ENCODE measurements at regions not wholly inside any gene's neighbourhood (a gene's known extent, or its start where the extent isn't known, plus 50 kb on each side); places are given as distances from the start of the nearest gene placed in this dataset.
"Not testable (repeated sequence)": the region's sequence is repeated elsewhere in the genome, so short reads cannot be mapped to it uniquely, and the experiment has no call there.

DNA sequence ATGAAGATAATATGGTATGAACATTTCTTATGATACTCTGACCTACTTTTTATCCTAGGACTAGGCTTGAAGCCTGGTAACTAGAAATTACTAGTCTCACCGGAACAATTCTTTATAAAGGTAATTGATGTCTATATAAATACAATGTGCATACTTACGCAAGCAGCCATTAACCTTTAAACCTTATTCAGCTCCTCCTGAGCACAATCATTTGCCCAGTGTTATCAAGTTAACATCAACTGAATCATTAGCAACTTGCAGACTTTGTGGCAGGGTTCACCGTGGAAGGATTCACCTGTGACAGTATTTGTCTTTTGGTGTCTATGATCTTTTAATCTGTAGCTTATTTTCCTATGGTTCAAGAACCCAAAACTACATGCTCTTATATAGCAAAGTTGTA is 508.6 kb upstream of the KLHL1 start:
- no peak for DNase-seq

DNA sequence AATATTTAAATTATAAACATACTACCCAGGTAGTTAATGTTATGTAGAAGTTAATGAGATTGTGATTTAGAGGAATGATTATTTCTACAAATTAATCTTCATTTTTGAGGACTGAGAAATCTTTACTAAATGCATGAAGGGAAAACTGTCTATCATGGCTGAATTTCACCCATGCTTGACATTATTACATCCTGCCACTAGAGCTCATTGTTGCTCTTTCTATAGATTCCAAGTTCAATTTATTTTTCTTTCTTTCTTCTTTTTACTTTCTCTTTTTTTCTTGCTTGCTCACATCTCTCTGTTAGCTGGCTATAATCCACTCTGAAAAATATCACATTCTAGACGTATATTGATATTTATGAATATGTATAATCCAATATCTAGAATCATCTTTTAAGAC is 505.0 kb upstream of the KLHL1 start:
- DNase-seq = no peak

DNA sequence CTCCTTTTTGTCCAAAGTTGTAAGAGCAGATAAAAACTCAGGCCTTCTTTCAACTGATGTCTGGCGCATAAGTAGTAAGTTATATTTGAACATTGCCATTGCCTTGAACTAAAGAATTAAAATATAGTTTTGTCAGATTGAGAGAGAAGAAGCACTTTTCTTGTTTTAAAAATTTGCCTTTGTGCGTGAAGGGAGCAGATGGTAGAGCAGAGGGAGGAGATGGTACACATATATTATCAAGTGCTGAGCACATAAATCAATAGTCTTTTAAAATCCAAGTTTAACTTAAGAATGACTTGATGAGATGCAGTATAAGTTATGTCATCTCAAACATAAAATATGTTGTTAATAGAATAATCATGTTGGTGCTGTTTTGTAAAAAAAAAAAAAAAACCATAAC is 504.6 kb upstream of the KLHL1 start:
- DNase-seq = no peak

DNA sequence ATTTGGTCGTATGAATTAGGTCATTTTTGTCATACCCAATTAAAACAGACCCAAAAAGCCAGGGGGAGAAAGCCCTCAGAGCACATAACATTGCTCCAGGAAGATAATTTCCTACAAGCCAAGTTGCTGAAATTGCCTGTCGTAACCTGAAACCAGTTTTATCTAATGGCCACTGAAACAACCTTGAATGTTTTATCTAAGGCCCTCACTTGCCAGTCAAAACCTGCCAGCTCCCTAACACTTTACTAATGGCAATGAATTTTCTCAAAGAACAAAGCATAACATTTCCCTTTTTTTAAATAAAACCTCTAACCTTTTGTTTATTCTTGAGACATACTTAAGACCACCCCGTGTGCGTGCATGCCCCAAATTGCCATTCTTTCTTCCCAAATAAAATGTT is 496.2 kb upstream of the KLHL1 start:
- no peak for DNase-seq

DNA sequence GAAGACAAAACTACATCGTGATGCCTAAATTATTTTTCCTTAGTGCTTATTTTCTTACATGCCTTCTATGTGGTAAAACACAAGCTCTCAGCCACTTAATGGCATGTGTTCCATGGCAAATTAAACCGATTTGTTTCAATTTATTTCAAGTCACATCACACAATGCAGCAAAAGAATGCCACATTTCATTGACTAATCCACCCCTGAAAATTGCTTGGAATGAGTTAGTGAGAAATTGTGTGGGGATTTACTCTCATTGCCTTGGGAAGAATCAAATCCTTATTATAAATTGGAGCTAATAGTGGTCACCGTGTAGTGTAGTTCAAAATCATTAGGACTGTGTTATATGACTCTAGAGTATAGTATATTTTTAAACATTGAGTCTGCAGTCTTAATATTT is 485.5 kb upstream of the KLHL1 start:
- no peak for DNase-seq

DNA sequence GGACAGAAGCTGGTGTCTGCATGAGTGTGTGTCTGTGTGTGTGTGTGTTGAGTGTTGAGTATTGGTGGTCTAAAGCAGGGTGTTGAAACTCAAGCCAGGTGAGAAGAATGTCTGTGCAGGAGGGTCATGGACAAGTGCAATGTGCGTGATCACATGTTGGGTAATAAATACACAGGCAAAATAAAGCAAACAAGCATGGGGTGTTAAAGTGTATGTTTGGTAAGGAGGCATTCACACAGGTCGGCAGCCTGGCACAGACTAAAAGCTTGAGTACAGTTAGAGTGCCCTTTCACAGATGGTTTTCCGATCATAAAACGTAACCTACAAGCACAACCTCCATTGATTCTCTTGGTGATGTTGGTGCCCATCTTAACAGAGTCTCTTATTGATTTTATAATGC is 476.9 kb upstream of the KLHL1 start:
- no peak for DNase-seq

DNA sequence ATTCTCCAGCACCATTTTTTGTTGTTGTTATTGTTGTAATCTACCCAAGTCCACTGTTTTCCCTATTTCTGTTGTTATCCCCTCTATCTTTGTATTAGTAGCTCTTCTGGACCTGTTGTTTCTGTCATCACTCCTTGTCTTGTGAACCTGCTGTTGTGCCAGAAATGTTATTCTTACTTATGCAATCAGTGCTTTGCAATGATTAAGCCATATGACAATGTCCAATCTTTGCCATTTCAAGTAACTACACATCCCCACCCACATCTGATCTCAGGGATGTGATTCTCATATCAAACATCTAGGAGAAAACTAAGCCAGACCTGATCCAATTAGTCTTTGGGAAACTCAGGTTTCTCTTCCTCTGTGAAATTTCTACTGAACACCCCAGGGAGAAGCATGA is 472.6 kb upstream of the KLHL1 start:
- no peak for DNase-seq

DNA sequence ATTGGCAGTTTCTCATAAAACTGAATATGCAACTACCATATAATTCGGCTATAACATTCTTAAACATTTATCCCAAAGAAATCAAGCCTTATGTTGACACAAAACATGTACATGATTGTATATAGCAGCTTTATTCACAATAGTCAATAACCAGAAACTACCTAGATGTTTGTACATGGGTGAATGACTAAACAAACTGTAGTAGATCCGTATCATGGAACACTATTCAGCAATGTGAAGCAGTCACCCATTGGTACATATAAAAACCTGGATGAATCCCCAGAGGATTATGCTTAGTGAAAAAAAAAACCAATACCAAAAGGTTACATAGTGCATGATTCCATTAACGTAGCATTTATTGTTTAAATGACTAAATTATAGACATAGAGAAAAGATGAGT is 471.7 kb upstream of the KLHL1 start:
- no peak for DNase-seq

DNA sequence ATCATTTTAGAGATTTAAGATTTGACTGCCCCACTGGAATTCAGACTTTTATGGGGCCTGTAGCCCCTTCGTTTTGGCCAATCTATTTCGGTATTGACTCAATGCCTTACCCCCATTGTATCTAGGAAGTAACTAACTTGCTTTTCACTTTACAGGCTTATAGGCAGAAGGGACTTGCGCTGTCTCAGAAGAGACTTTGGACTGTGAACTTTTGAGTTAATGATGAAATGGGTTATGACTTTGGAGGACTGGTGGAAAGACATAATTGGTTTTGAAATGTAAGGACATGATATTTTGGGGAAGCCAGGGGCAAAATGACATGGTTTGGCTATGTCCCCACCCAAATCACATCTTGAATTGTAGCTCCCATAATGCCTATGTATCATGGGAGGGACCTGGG is 463.0 kb upstream of the KLHL1 start:
- no peak for DNase-seq

DNA sequence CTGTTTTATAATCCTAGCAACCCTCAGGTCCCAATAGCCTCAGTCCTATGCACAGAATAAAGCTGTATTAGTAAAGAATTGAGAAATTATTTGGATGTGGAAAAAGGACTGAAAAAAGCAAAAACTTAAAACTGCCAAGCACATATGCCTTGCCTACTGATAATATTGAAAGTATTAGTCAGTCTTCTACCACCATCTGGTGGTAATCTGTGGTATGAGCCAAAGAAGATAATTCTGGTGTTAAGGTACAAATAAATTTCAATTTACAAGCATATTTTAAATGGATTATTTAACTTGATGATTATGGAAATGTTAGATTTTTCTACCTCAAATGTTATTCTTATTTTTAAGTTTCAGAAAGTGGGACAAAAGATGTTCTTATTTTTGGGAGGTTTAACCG is 460.3 kb upstream of the KLHL1 start:
- no peak for DNase-seq

DNA sequence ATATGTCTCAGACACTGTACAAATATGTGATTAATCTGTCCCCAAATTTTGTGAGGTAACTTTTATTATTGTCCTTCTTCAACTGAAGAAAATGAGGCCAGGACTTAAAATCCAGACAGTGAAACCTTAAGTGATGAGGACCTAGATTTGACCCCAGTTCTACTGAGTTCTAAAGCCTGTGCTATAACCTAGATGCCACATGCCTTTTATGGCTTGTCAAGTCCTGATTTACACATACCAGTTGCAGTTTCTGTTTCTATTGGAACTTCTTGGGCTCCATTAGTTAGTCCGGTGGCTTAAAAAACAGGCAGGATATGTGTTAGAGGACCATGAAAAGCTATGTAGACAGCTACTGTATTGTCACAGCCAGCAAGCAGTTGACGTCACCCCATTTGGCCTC is 436.5 kb upstream of the KLHL1 start:
- no peak for DNase-seq

DNA sequence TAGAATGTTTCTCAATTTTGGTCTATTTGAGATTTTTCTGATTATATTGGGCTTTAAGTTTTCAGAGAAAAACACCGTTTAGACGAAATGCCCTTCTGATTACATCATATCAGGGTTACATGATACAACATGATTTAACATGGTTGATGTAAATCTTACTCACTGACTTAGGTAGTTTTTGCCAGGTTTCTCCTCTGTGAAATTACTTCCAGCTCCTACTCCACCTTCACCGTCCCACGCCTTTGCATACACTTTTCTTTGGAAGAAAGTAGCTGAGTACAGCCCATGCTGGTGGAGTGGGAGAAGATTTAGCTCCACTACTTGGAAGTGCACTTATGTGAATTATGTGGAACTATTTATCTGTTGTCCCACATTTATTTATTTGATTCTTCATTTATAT is 433.2 kb upstream of the KLHL1 start:
- no peak for DNase-seq

DNA sequence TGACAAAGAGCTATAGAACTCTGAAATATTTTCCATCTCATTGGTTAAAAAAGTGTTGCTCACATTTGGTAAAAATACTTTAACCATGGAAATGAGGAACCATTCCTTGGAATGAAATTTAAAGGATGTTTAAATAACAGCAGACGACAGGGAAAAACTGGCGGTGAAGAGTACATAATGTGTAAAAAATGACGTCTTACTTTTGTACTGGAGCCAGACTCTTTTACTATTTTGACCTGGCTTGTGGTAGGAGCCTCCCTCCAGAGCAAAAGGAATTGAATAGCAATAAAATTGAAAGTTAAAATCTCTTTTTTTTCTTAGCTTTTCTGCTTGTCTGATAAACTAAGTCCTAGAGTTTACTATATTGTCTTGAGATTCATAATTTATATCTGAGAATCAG is 426.2 kb upstream of the KLHL1 start:
- DNase-seq = no peak

DNA sequence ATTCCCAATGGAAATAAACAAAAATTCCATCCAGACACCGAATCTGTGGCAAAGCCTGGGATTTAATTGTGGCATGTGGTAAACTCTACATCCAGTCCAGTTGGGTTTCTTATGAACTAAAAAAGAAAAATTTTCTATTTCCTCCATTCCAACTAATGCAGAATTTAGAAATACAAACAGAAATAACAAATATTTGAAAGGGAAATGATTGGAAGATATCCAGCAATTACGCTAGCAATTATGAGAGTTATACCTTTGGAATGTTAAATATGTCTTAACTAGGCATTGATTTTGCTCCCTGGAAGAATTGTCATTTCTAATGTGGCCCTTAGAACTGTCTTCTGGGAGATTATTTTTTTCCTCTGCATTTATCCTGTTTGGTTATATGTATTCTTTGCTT is 421.4 kb upstream of the KLHL1 start:
- no peak for DNase-seq

DNA sequence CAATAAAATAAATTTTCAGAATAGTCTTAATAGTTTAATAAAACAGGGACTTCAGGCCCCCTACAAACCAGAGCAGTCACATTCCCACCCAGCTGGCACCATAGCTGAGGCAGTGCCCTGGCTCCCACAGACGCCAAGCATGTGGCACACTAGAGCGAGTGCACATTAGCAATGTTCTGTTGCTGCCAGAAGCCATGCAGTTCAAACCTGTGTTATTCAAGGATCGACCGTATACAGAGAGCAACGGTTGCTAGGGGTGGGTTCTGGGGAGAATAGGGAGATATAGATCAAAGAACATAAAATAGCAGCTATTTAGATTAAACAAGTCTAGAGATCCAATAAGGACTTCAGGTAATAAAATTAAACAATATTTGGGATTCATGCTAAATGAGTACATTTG is 419.3 kb upstream of the KLHL1 start:
- no peak for DNase-seq

DNA sequence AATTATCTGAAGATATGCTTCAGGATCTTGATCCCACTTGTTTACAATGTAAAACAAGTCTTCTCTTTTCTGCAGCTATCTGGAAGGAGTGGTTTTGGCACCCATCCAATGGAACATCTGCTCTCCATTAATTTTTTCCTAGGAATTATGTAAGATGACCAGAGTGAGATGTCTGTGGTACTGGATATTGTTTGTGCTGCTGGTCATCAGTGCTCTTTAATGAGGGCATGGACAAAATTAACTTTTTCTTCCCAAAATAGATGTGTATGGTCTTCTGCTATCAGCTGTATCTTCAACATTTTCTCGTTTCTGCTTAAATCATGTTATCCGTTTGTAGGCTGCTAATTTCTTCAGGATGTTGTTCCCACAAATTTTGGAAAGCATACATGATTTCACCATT is 415.4 kb upstream of the KLHL1 start:
- no peak for DNase-seq

DNA sequence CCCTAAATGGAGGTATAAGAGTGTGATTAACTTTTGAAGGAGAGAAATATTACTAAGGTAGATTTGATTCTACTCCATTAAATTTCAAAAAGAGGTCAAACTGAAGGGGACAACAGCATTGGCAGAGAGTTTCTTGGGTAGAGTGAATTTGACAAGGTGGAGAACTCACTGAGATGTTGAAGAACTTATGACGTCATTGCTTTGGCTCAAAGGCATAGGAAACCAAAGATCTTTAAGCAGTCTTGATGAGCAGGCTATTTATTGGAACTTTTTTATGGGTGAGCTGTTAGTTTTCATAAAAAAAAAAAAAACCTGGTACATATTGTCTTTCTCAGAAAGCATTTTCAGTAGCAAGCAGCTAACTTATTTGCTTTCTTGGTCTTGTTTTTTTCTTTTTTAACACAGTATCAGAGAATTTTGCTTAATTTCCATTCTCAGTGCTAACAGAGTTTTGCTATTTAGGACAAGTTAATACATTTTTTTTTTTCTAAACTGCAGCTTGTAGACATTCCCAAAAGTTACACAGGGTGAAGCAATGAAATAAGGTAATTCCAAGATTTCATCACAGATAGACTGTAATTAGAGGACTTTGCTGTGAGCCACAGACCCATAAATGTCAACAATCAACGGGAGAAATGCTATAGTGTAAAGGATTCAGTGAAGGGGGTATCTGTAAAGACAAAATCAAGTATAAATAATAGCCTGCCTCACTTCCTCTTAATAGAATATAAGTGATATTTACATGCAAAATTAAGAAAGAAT is 412.2 kb upstream of the KLHL1 start:
- DNase-seq = no peak

DNA sequence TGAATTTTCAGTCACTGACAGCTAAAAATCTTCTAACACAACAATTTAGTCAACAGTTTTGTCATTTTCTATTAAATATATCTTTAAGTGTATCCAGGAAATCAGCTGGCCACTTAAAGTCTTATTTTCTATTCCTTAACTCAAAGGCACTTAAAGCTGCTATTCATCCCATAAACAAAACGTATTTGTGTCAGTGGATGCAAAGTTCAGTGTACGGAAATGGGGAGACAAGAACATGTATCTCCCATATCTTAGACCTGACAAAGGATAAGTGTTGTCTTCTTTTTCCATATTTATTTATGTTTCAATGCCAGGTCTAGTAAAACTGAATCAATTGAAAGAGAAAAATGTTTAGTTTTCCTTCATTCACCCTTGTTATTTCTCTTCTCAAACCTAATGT is 409.8 kb upstream of the KLHL1 start:
- no peak for DNase-seq

DNA sequence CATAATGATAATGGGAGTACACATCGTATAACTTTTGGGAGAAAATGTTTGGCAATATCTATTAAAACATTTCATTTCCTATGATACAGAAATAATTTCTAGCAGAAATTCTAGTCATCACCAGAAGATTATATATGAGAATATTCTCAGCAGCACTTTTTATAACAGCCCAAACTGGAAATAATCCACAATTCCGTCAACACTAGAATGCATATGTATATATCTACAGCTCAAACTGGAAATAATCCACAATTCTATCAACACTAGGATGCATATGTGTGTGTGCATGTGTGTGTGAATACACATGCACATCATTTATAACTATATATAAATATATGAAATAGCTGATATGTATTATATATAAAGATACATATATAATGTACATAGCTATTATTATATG is 408.0 kb upstream of the KLHL1 start:
- no peak for DNase-seq

DNA sequence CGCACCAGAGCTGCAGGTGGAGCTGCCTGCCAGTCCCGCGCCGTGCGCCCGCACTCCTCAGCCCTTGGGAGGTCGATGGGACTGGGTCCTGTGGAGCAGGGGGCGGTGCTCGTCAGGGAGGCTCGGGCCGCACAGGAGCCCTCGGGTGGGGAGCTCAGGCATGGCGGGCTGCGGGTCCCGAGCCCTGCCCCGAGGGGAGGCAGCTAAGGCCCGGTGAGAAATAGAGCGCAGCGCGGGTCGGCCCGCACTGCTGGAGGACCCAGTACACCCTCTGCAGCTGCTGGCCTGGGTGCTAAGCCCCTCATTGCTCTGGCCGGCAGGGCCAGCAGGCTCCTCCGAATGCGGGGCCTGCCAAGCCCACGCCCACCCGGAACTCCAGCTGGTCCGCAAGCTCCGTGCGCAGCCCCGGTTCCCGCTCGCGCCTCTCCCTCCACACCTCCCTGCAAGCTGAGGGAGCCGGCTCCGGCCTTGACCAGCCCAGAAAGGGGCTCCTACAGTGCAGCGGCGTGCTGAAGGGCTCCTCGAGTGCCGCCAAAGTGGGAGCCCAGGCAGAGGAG is 403.7 kb upstream of the KLHL1 start:
- DNase-seq = not testable (repeated sequence)

DNA sequence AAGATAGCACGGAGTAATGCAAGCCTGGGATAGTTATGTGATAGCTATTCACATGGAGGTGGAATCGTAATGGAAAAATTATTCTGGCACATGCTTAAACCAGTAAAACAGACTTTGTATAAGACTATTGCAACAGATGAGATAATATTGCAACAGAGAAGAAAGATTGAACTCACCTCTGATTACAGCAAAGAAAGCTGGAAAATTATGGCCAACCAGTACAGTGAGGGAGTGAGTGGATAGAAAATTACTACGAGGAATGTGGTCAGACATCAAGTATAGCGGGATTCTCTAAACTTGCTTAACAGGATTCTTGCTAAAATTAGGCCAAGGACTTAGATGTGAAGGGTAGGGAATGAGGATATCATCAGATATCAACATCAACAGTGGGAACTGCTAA is 397.6 kb upstream of the KLHL1 start:
- no peak for DNase-seq

DNA sequence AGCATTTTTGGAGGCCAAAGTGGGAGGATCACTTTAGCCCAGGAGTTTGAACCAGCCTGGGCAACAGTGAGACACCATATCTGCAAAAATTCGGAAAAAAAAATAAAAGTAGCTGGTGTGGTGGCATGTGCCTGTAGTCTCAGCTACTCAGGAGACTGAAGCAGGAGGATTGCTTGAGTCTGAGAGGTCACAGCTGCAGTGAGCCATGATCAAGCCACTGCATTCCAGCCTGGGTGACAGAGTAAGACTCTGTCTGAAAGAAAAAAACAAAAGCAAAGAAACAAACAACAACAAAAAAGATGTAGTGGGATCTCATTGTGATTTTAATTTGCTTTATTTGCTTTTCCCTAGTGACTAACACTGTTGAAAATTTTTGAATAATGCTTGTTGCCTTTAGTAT is 394.7 kb upstream of the KLHL1 start:
- DNase-seq = no peak

DNA sequence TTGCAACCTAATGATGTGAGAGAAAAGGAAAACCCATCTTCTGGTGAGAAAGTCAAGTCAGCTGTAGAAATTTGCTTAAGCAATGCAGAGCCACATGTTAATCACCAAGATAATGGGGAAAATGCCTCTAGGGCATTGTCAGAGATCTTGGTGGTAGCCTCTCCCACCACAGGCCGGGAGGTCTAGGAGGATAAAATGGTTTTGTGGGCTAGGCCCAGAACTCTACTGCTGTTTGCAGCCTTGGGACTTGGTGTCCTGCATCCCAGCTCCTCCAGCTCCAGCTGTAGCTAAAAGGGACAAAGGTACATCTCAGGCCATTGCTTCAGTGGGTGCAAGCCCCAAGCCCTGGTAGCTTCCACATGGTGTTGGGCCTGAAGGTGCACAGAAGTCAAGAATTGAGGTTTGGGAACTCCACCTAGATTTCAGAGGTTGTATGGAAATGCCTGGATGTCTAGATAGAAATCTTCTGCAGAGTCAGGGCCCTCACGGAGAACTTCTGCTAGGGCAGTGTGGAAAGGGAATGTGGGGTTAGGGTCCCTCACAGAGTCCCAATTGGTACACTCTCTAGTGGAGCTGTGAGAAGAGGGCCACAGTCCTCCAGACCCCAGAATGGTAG is 382.2 kb upstream of the KLHL1 start:
- DNase-seq = no peak

DNA sequence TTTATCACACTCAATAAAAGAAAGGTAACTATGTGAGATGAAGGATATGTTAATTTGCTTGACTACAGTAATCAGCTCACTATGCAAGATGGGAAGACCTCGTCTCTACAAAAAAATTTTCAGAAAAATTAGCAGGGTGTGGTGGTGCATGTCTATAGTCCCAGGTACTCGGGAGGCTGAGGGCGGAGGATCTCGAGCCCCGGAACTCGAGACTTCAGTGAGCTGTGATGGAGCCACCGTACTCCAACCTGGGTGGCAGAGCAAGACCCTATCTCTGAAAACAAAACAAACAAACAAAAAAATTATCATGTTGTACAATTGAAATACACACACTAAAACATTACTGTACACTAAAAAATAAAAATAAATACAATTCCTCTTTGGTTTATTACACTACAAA is 376.7 kb upstream of the KLHL1 start:
- no peak for DNase-seq
